OCI-LY7 (cell line): ENCODE measurements at regions not wholly inside any gene's neighbourhood (a gene's known extent, or its start where the extent isn't known, plus 50 kb on each side); places are given as distances from the start of the nearest gene placed in this dataset.

ENCODE experiments used
- BruUV-seq: library from RNA; stranded (reverse); fragments of 400-500 nt; replicated peaks from 2 replicates; lab custom pipeline; 2021; lab: Mats Ljungman, UMichigan
- CTCF ChIA-PET: fragments of 300-600 bp; sonication (Branson Sonifier 250); formaldehyde crosslinking; loops from one replicate; lab custom pipeline; 2022; ENCODE audit warnings: antibody characterized with exemption; ENCODE audit not compliant: unreplicated experiment; lab: Charles Lee
- POLR2A ChIA-PET: fragments of 300-600 bp; sonication (Branson Sonifier 250); formaldehyde crosslinking; loops from one replicate; lab custom pipeline; 2022; ENCODE audit warnings: antibody characterized with exemption; lab: Charles Lee
- DNase-seq: peaks from one replicate; pipeline ENCODE4 v3.0.0-alpha.2; 2015; ENCODE audit warnings: low spot score
- H2AFZ ChIP-seq: fragments of 200-600 bp; sonication (generic), shearing (Covaris generic); 2 replicates; pipeline ENCODE4 v1.6.1; 2014; ENCODE audit warnings: mild to moderate bottlenecking, antibody characterized with exemption, low read length, moderate library complexity
- H3K27ac ChIP-seq: fragments of 200-600 bp; sonication (generic); 2 replicates; pipeline ENCODE4 v1.5.1; 2014; ENCODE audit warnings: mixed run types, low read depth, mild to moderate bottlenecking, moderate library complexity, low read length, inconsistent platforms; ENCODE audit not compliant: poor library complexity, severe bottlenecking
- H3K36me3 ChIP-seq: fragments of 200-600 bp; sonication (generic); 2 replicates; pipeline ENCODE4 v1.6.1; 2014; ENCODE audit warnings: mild to moderate bottlenecking, antibody characterized with exemption, low read length, moderate library complexity, mixed read lengths; ENCODE audit not compliant: insufficient read depth
- H3K4me1 ChIP-seq: fragments of 200-600 bp; sonication (generic); 2 replicates; pipeline ENCODE4 v1.5.1; 2014; ENCODE audit warnings: mild to moderate bottlenecking, low read length; ENCODE audit not compliant: insufficient read depth, poor library complexity, severe bottlenecking
- H3K4me2 ChIP-seq: fragments of 200-600 bp; sonication (generic); 2 replicates; pipeline ENCODE4 v1.6.1; 2014; ENCODE audit warnings: mild to moderate bottlenecking, low read length
- H3K4me3 ChIP-seq: fragments of 200-600 bp; sonication (generic); 2 replicates; pipeline ENCODE4 v1.5.1; 2014; ENCODE audit warnings: mild to moderate bottlenecking, low read depth, low read length; ENCODE audit not compliant: poor library complexity, severe bottlenecking
- H3K79me2 ChIP-seq: fragments of 200-600 bp; sonication (generic); 2 replicates; pipeline ENCODE4 v1.6.1; 2016; ENCODE audit warnings: low read depth, mild to moderate bottlenecking, low read length, moderate library complexity, mixed read lengths; ENCODE audit not compliant: insufficient read depth
- H3K9me2 ChIP-seq: fragments of 200-600 bp; sonication (generic); 2 replicates; pipeline ENCODE4 v1.6.1; 2016; ENCODE audit warnings: mild to moderate bottlenecking, low read length, mixed read lengths; ENCODE audit not compliant: insufficient read depth
- H3K9me3 ChIP-seq: fragments of 200-600 bp; sonication (generic); 2 replicates; pipeline ENCODE4 v1.6.1; 2014; ENCODE audit warnings: mild to moderate bottlenecking, mixed run types, low read length, mixed read lengths
- H4K20me1 ChIP-seq: fragments of 200-600 bp; sonication (generic); 2 replicates; pipeline ENCODE4 v1.6.1; 2014; ENCODE audit warnings: mild to moderate bottlenecking, antibody characterized with exemption, low read length, moderate library complexity, mixed read lengths; ENCODE audit not compliant: insufficient read depth
- CTCF ChIP-seq: fragments of 200-600 bp; sonication (generic); conservative IDR thresholded peaks from 2 replicates; pipeline ENCODE4 v1.5.1; 2014; ENCODE audit warnings: mild to moderate bottlenecking, antibody characterized with exemption, low read length, moderate library complexity, mixed read lengths
- EZH2phosphoT487 ChIP-seq: fragments of 200-600 bp; sonication (generic); IDR thresholded peaks from 2 replicates; pipeline ENCODE4 v1.6.1; 2018; ENCODE audit warnings: low read depth, borderline replicate concordance, mild to moderate bottlenecking, mixed run types, antibody characterized with exemption, low read length, moderate library complexity, mixed read lengths
- intact Hi-C: fragments of 100-400 bp; cut with micrococcal nuclease; formaldehyde crosslinking; loops from one replicate; pipeline ENCODE4 v1.10.0; 2022; ENCODE audit not compliant: unreplicated experiment

- Histone ChIP-seq H3K4me1 (no peaks in the 10 kb centered on the region), H3K9me2 (no peaks in the 10 kb centered on the region), H3K27ac (no peak overlapping the region), H3K36me3 (no peaks in the 10 kb centered on the region), H3K4me2 (no peak overlapping the region), H3K4me3 (no peak overlapping the region), H3K79me2 (no peaks in the 10 kb centered on the region), H4K20me1 (no peaks in the 10 kb centered on the region), H3K9me3 (peaks cover 22% of the 10 kb centered on the region; the same call in 1 of the 2 replicates), H2AFZ (no peak overlapping the region)
- BruUV-seq = no TSS peak
- TF ChIP-seq CTCF (no peak), EZH2phosphoT487 (no peak)
- intact Hi-C loops = no loop called here
- POLR2A ChIA-PET = no interaction called here
- CTCF ChIA-PET = interaction anchor here (0.6 kb wide), 1 partner anchor 676 kb away, joined by 4 read pairs; no protein-coding TSS in a partner anchor
- no peak for DNase-seq
These were observed 819.6 kb downstream of the TBC1D22A start for GRCh38 chr22:47582067-47582466.

- no peak overlapping the region for H2AFZ ChIP-seq
- no peak overlapping the region for H3K4me2 ChIP-seq
- DNase-seq = no peak
- TF ChIP-seq EZH2phosphoT487 = no peak
- no peak for TF ChIP-seq CTCF
- H3K9me2 ChIP-seq = no peaks in the 10 kb centered on the region
- no peaks in the 10 kb centered on the region for H3K36me3 ChIP-seq
- H4K20me1 ChIP-seq = no peaks in the 10 kb centered on the region
- BruUV-seq = no TSS peak
- H3K4me1 ChIP-seq = no peaks in the 10 kb centered on the region
- intact Hi-C loops = no loop called here
- CTCF ChIA-PET = no interaction called here
- POLR2A ChIA-PET = interaction anchor here (0.7 kb wide), 2 partner anchors 89 to 333 kb away, joined by 3 to 7 read pairs; no protein-coding TSS in a partner anchor
- H3K4me3 ChIP-seq = no peak overlapping the region
- no peak overlapping the region for H3K27ac ChIP-seq
- no peaks in the 10 kb centered on the region for H3K79me2 ChIP-seq
- peaks cover 21% of the 10 kb centered on the region; the same call in 1 of the 2 replicates for H3K9me3 ChIP-seq
These were observed 817.7 kb downstream of the TBC1D22A start for GRCh38 chr22:47580121-47580520.

- no peak overlapping the region for H3K4me2 ChIP-seq
- no peak overlapping the region for H3K27ac ChIP-seq
- no peak overlapping the region for H2AFZ ChIP-seq
- no peaks in the 10 kb centered on the region for H4K20me1 ChIP-seq
- H3K9me2 ChIP-seq = no peaks in the 10 kb centered on the region
- H3K36me3 ChIP-seq = no peaks in the 10 kb centered on the region
- TF ChIP-seq EZH2phosphoT487 = no peak
- no peak for TF ChIP-seq CTCF
- no peak overlapping the region for H3K4me3 ChIP-seq
- CTCF ChIA-PET = no interaction called here
- H3K9me3 ChIP-seq = 0 out of 2 replicates have a peak, but pooled peaks cover 3% of the 10 kb centered on the region
- DNase-seq = no peak
- POLR2A ChIA-PET = no interaction called here
- no peaks in the 10 kb centered on the region for H3K79me2 ChIP-seq
- intact Hi-C loops = no loop called here
- BruUV-seq = no TSS peak
- no peaks in the 10 kb centered on the region for H3K4me1 ChIP-seq
These were observed 814.5 kb downstream of the TBC1D22A start for GRCh38 chr22:47576908-47577307.
